Breast epithelium (tissue), 3 donors: ENCODE measurements at regions not wholly inside any gene's neighbourhood (a gene's known extent, or its start where the extent isn't known, plus 50 kb on each side); places are given as distances from the start of the nearest gene placed in this dataset.

Experiments
- CTCF ChIP-seq, 3 donors: fragments of 450-650 bp; IDR thresholded peaks; one replicate each; pipeline ENCODE4 v1.5.1; 2016 to 2017; ENCODE audit warnings: antibody characterized with exemption in 3 of 3, mild to moderate bottlenecking in 3 of 3, moderate library complexity in 3 of 3
- POLR2A ChIP-seq: fragments of 450-650 bp; IDR thresholded peaks from one replicate; pipeline ENCODE4 v1.6.1; 2016; ENCODE audit warnings: antibody characterized with exemption, mild to moderate bottlenecking, moderate library complexity

DNA sequence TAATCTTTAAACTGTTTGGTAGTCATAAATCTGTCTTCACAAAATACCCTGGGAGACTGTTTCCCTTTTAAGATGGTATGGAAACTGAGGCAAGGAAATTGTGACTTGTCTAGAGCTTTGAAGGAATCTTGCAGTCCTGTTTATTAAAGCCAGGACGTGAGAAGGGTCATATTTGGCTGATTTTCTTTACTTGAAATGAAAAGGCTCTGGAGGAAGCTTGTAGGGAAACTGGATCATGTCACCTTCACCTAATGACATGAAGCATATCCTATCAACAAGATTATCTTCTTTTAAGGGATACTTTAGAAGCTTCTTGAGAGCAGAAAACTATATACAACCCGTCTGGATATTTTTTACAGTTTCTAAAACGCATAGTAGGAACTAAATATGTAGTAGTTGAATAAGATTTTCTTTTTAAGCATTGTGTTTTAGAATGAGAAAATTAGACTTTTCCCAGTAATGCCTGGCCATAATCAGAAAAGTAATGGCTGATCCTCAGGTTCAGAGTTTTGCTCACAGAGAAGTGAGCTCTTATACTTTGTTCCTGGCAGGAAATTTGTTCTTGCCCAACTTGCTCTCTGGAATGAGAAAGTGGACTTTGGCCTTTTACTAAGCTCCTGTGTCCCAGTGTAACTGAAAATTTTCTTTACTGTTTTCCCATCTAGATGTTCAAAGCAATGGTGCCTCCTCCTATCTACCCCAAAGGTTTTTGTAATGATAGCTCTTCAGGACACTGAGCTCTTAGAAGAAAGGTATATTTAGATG lies 136.8 kb upstream of the AFF2 start:
- TF ChIP-seq POLR2A, result no peak
- TF ChIP-seq CTCF (IDR thresholded peaks at IDR 0.05), result no peak
